OCI-LY3 (cell line): ENCODE measurements at regions not wholly inside any gene's neighbourhood (a gene's known extent, or its start where the extent isn't known, plus 50 kb on each side); places are given as distances from the start of the nearest gene placed in this dataset.

ENCODE experiments used
- H2AFZ ChIP-seq: fragments of 200-600, 300-600 bp; shearing (Covaris generic); 2 replicates; pipeline ENCODE4 v1.6.0; 2014; ENCODE audit warnings: antibody characterized with exemption, low read depth, low read length
- H3K27ac ChIP-seq: fragments of 200-600, 300-600 bp; sonication (generic); 2 replicates; pipeline ENCODE4 v1.5.1; 2014; ENCODE audit warnings: mild to moderate bottlenecking, low read length, moderate library complexity, mixed read lengths
- H3K27me3 ChIP-seq: fragments of 200-600, 300-600 bp; sonication (generic); 2 replicates; pipeline ENCODE4 v1.6.1; 2014; ENCODE audit warnings: low read depth, low read length, mixed read lengths
- H3K36me3 ChIP-seq: fragments of 200-600, 300-600 bp; sonication (generic); replicated peaks from 2 replicates; pipeline ENCODE3; 2014; ENCODE audit warnings: low read depth, low read length, mixed read lengths
- H3K4me1 ChIP-seq: fragments of 300-600, 200-600 bp; sonication (generic); 2 replicates; pipeline ENCODE4 v1.6.1; 2014; ENCODE audit warnings: low read length, mixed read lengths
- H3K4me2 ChIP-seq: fragments of 200-600, 300-600 bp; sonication (generic); 2 replicates; pipeline ENCODE4 v1.6.1; 2014; ENCODE audit warnings: low read length, mixed read lengths
- H3K4me3 ChIP-seq: fragments of 300-600, 200-600 bp; sonication (generic); 2 replicates; pipeline ENCODE4 v1.5.1; 2014; ENCODE audit warnings: antibody characterized with exemption, mild to moderate bottlenecking, low read length, moderate library complexity
- H3K79me2 ChIP-seq: fragments of 300-600, 200-600 bp; shearing (Covaris generic); 2 replicates; pipeline ENCODE4 v1.6.1; 2014; ENCODE audit warnings: mild to moderate bottlenecking, low read length, mixed read lengths
- H3K9ac ChIP-seq: fragments of 300-600, 200-600 bp; shearing (Covaris generic); 2 replicates; pipeline ENCODE4 v1.6.0; 2014; ENCODE audit warnings: mild to moderate bottlenecking, low read length, moderate library complexity
- H3K9me3 ChIP-seq: fragments of 200-600, 300-600 bp; shearing (Covaris generic); 2 replicates; pipeline ENCODE4 v1.6.1; 2014; ENCODE audit warnings: low read length, mixed read lengths; ENCODE audit not compliant: insufficient read depth
- H4K20me1 ChIP-seq: fragments of 200-600, 300-600 bp; sonication (generic); 2 replicates; pipeline ENCODE4 v1.6.1; 2016; ENCODE audit warnings: low read length, mixed read lengths; ENCODE audit not compliant: insufficient read depth
- EZH2phosphoT487 ChIP-seq: fragments of 200-600 bp; shearing (Covaris generic); IDR thresholded peaks from 2 replicates; pipeline ENCODE4 v1.6.1; 2018; ENCODE audit warnings: antibody characterized with exemption, mixed run types, low read depth
- TF ChIP-seq, protein P1 (sequence below): fragments of 200-600, 300-600 bp; sonication (generic); IDR thresholded peaks from 2 replicates; pipeline ENCODE4 v1.5.1; 2014; ENCODE audit warnings: antibody characterized with exemption, low read length, low read depth

DNA sequence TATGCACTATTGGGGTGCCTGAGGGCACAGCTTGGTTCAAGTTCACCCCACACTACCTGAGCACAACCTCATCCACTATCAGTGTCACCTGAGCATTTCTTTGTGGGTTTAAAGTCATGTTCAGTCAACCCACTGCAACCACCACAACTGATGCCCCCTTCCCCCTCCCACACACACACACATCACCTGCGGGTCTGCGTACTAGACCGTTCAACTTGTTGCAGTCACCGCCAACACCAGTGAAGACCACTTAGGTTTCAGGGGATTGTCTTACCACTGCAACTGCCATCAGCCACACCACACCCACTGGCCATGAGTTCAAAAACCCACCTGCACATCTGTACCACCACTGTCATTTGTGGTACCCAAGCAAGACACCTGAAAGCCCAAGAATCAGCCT is 355.0 kb downstream of the SH3BGRL start:
- Histone ChIP-seq H3K36me3 (no peaks in the 10 kb centered on the region), H3K9ac (no peak overlapping the region), H3K27me3 (no peaks in the 10 kb centered on the region), H3K79me2 (no peaks in the 10 kb centered on the region), H2AFZ (no peak overlapping the region), H3K9me3 (no peaks in the 10 kb centered on the region), H3K4me1 (no peaks in the 10 kb centered on the region), H3K4me2 (no peak overlapping the region), H3K4me3 (no peak overlapping the region), H3K27ac (no peak overlapping the region), H4K20me1 (no peaks in the 10 kb centered on the region)
- TF ChIP-seq EZH2phosphoT487: no peak
- TF ChIP-seq, protein P1, sequence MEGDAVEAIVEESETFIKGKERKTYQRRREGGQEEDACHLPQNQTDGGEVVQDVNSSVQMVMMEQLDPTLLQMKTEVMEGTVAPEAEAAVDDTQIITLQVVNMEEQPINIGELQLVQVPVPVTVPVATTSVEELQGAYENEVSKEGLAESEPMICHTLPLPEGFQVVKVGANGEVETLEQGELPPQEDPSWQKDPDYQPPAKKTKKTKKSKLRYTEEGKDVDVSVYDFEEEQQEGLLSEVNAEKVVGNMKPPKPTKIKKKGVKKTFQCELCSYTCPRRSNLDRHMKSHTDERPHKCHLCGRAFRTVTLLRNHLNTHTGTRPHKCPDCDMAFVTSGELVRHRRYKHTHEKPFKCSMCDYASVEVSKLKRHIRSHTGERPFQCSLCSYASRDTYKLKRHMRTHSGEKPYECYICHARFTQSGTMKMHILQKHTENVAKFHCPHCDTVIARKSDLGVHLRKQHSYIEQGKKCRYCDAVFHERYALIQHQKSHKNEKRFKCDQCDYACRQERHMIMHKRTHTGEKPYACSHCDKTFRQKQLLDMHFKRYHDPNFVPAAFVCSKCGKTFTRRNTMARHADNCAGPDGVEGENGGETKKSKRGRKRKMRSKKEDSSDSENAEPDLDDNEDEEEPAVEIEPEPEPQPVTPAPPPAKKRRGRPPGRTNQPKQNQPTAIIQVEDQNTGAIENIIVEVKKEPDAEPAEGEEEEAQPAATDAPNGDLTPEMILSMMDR: no peak

DNA sequence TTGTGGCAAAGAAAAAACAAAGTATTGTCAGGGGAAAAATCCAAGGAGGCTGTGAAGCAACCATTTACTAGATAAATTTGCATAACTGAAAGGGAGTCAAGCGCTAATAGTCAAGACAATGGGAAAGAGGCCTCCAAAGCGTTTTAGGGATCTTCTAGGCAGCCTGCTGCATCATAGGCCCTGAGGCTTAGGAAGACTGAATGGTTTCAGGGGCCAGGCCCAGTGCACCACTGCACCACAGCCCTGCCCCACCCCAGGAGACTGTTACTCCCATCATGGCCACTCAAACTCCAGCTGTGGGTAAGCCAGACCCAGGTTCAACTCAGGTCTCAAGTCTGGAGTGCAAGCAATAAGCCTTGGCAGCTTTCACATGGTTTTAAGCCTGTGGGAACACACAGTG is 362.9 kb downstream of the SH3BGRL start:
- H3K4me2 ChIP-seq: no peak overlapping the region
- TF ChIP-seq, protein P1: no peak
- TF ChIP-seq EZH2phosphoT487: no peak
- H3K79me2 ChIP-seq: no peaks in the 10 kb centered on the region
- H3K36me3 ChIP-seq: no peaks in the 10 kb centered on the region
- H3K4me1 ChIP-seq: no peaks in the 10 kb centered on the region
- H3K9me3 ChIP-seq: no peaks in the 10 kb centered on the region
- no peak overlapping the region for H3K4me3 ChIP-seq
- no peaks in the 10 kb centered on the region for H3K27me3 ChIP-seq
- no peaks in the 10 kb centered on the region for H4K20me1 ChIP-seq
- H2AFZ ChIP-seq: no peak overlapping the region
- no peak overlapping the region for H3K9ac ChIP-seq
- no peak overlapping the region for H3K27ac ChIP-seq

DNA sequence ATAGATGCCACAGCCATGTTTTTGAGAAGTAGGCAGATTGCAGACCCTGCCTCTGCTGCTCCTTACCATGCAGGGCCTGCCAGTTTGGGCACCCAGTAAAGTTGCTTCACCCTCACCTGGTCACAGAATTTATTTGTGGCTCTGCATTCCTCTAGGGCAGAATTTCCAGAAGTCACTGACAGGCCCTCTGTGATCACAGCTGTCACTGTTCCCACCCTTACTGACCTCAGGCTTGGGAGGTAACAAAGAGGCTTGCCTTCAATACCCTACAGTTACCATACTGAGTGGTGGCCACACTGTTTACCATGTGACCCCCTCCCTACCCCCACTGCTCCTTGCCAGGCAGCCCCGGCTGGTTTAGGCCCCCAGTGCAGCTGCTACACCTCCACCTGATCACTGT is 375.1 kb downstream of the SH3BGRL start:
- no peaks in the 10 kb centered on the region for H3K36me3 ChIP-seq
- H3K27me3 ChIP-seq: no peaks in the 10 kb centered on the region
- H3K9me3 ChIP-seq: no peaks in the 10 kb centered on the region
- no peaks in the 10 kb centered on the region for H4K20me1 ChIP-seq
- no peak overlapping the region for H3K9ac ChIP-seq
- no peaks in the 10 kb centered on the region for H3K4me1 ChIP-seq
- H3K4me2 ChIP-seq: no peak overlapping the region
- H3K4me3 ChIP-seq: no peak overlapping the region
- no peak overlapping the region for H3K27ac ChIP-seq
- no peaks in the 10 kb centered on the region for H3K79me2 ChIP-seq
- no peak for TF ChIP-seq EZH2phosphoT487
- TF ChIP-seq, protein P1: no peak
- no peak overlapping the region for H2AFZ ChIP-seq

DNA sequence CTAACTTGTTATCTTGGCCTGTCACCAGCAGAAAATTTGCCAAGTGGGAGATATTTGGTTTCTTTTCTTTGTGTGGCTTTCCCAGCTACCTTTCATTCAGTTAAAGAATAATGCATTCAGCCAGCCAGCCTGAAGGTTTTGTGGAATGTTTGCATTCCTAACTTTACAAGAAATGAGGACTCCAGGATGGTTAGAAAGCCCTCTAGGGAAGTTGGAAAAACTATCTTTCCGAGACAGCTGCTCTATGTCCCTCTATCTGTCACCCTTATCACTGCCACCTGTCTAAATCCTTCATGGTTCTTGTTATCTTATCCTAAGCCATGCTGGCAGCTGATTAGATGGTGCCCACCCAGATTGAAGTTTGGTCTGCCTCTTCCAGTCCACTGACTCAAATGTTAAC is 384.2 kb downstream of the SH3BGRL start:
- Histone ChIP-seq H3K4me2 (no peak overlapping the region), H3K27ac (no peak overlapping the region), H3K79me2 (no peaks in the 10 kb centered on the region), H3K4me1 (no peaks in the 10 kb centered on the region), H3K36me3 (no peaks in the 10 kb centered on the region), H3K4me3 (no peak overlapping the region), H3K9ac (no peak overlapping the region), H3K9me3 (no peaks in the 10 kb centered on the region), H2AFZ (no peak overlapping the region), H4K20me1 (no peaks in the 10 kb centered on the region), H3K27me3 (no peaks in the 10 kb centered on the region)
- TF ChIP-seq, protein P1: no peak
- no peak for TF ChIP-seq EZH2phosphoT487
